ENCODE measurements at regions not wholly inside any gene's neighbourhood (a gene's known extent, or its start where the extent isn't known, plus 50 kb on each side); places are given as distances from the start of the nearest gene placed in this dataset.

- dilution Hi-C loops (cut with MboI; ENCODE audit: extremely low pct_ligation_motif_present, low sequenced_read_pairs) (no loop called here), intact Hi-C loops (cut with micrococcal nuclease) (no loop called here)
- Histone ChIP-seq H3K4me3 (replicated peaks in 1 of 3; ENCODE audit: insufficient read depth in 1 of 3, low read depth in 1 of 3, low read length in 3 of 3) (no peak overlapping the region), H3K9ac (replicated peaks; ENCODE audit: extremely low read depth, insufficient read depth, low read length) (no peak overlapping the region), H3K4me2 (ENCODE audit: insufficient read depth, low read length) (no peak overlapping the region), H2AFZ (ENCODE audit: low read depth, low read length) (no peak overlapping the region), H3K36me3 (ENCODE audit: control insufficient read depth in 2 of 2, extremely low read depth in 1 of 2, insufficient read depth in 2 of 2, low read length in 2 of 2) (no peaks in the 10 kb centered on the region), H3K4me1 (ENCODE audit: control insufficient read depth, extremely low read depth, insufficient read depth, low read length) (no peaks in the 10 kb centered on the region), H3K27me3 (ENCODE audit: control insufficient read depth in 2 of 2, insufficient read depth in 2 of 2, low read length in 2 of 2) (peaks cover 4 to 19% of the 10 kb centered on the region in 2 experiments), H3K9me1 (replicated peaks; ENCODE audit: control insufficient read depth, extremely low read depth, insufficient read depth, low read length) (no peaks in the 10 kb centered on the region), H3K27ac (ENCODE audit: insufficient read depth, low read depth, low read length) (no peak overlapping the region), H3K9me3 (replicated peaks; ENCODE audit: control insufficient read depth, insufficient read depth, low read length) (no peaks in the 10 kb centered on the region), H3K79me2 (ENCODE audit: control insufficient read depth, insufficient read depth, low read length) (no peaks in the 10 kb centered on the region), H4K20me1 (replicated peaks; ENCODE audit: control insufficient read depth, extremely low read depth, insufficient read depth, low read length) (no peaks in the 10 kb centered on the region)
- ChIA-PET CTCF (no interaction called here), POLR2A (no interaction called here)
- FAIRE-seq (no peak), DNase-seq (ENCODE audit: low read depth, low spot score) (no peak)
- TF ChIP-seq MYC (IDR thresholded peaks at IDR 0.05; ENCODE audit: low read depth, low read length) (no peak), GATA2 (IDR thresholded peaks at IDR 0.05; ENCODE audit: insufficient read depth, insufficient read length, low read depth, low read length) (no peak), FOS (IDR thresholded peaks at IDR 0.05; ENCODE audit: borderline replicate concordance, insufficient read depth, low read length) (no peak), CTCF (IDR thresholded peaks at IDR 0.05; ENCODE audit: extremely low read depth in 1 of 2, insufficient read depth in 1 of 2, low read depth in 1 of 2, low read length in 2 of 2) (no peak), EZH2 (IDR thresholded peaks at IDR 0.05; ENCODE audit: borderline replicate concordance, low read depth, low read length, severe bottlenecking) (no peak), POLR2AphosphoS5 (IDR thresholded peaks at IDR 0.05; ENCODE audit: insufficient read depth, low read depth, low read length) (no peak), POLR2A (IDR thresholded peaks at IDR 0.05; ENCODE audit: low read depth, low read length) (no peak), MAX (IDR thresholded peaks at IDR 0.05; ENCODE audit: insufficient read depth, insufficient read length) (no peak), JUN (IDR thresholded peaks at IDR 0.05; ENCODE audit: borderline replicate concordance, insufficient read depth, insufficient read length, low read depth) (no peak)
- BruUV-seq (replicated peaks): no TSS peak
Observed at GRCh38 chr16:22618842-22619241, 108.2 kb downstream of the NPIPB5 start.

Measured in endothelial cell of umbilical vein (primary cell).